ENCODE measurements at regions not wholly inside any gene's neighbourhood (a gene's known extent, or its start where the extent isn't known, plus 50 kb on each side); places are given as distances from the start of the nearest gene placed in this dataset.

DNA sequence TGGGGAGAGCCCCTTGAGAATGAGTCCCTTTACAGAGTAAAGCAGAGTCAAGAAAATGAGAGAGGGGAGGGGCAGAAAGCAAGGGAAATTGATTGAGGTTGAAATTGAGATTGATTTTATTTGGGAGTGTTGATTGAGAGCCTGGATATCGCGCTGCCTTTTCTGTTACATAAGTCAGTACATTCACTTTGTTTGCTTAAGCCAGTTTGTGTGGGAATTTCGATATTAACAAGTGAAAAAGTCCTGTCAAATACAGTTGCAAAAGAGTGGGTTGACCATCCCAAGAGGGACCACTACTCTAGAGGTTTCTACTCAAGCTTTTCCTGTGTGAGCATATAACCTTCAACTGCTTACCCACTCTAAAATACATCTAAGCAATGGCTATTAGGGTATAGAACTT, 331.4 kb upstream of the AZI2 start:
- no peak for TF ChIP-seq TAF1 (IDR thresholded peaks at IDR 0.05; ENCODE audit: low read depth, low read length)
- TF ChIP-seq PAX5 (IDR thresholded peaks at IDR 0.05; ENCODE audit: insufficient read depth, low read length, severe bottlenecking) = no peak
- TF ChIP-seq POLR2A (IDR thresholded peaks at IDR 0.05; ENCODE audit: low read depth, low read length) = no peak
- TF ChIP-seq POLR2AphosphoS5 (IDR thresholded peaks at IDR 0.05; ENCODE audit: low read depth, low read length) = no peak

All from GM12891 (cell line).